Prostate gland (tissue), 2 donors: ENCODE measurements at regions not wholly inside any gene's neighbourhood (a gene's known extent, or its start where the extent isn't known, plus 50 kb on each side); places are given as distances from the start of the nearest gene placed in this dataset.
A peak's percentile ranks its signal among the peaks of the same experiment; 100 is the strongest.
"Not testable (repeated sequence)": the region's sequence is repeated elsewhere in the genome, so short reads cannot be mapped to it uniquely, and the experiment has no call there.

Source experiments
- DNase-seq: peaks from one replicate; pipeline ENCODE4 v3.0.0-alpha.2; 2019; ENCODE audit warnings: low spot score
- H3K27ac ChIP-seq, 2 donors: fragments of 200-600 bp; sonication (generic); 2 replicates each; pipeline ENCODE4 v1.5.1; 2017 to 2019
- H3K27me3 ChIP-seq: fragments of 200-600 bp; sonication (generic); replicated peaks from 2 replicates; pipeline ENCODE4 v1.5.1; 2019; ENCODE audit not compliant: insufficient read depth
- H3K36me3 ChIP-seq, 2 donors: fragments of 200-600 bp; sonication (generic); 1 replicate in 1 of 2; 2 replicates in 1 of 2; pipeline versions ENCODE4 v1.5.1 to v1.8.1; 2017 to 2019
- H3K4me1 ChIP-seq: fragments of 200-600 bp; sonication (generic); replicated peaks from 2 replicates; pipeline ENCODE4 v1.5.1; 2019
- H3K4me3 ChIP-seq, 2 donors: fragments of 200-600 bp; sonication (generic); 2 replicates each; pipeline ENCODE4 v1.5.1; 2017 to 2019
- H3K9me3 ChIP-seq: fragments of 200-600 bp; sonication (generic); 2 replicates; pipeline ENCODE4 v1.5.1; 2017
- POLR2A ChIP-seq: fragments of 450-650 bp; IDR thresholded peaks from one replicate; pipeline ENCODE4 v1.6.1; 2016; ENCODE audit warnings: antibody characterized with exemption, mild to moderate bottlenecking
- POLR2AphosphoS5 ChIP-seq: sonication (generic); formaldehyde crosslinking; IDR thresholded peaks from one replicate; pipeline ENCODE4 v1.6.1; 2017; ENCODE audit warnings: antibody characterized with exemption
- WGBS: methylation state at CpG from one replicate; pipeline ENCODE4 v1.1.5; 2018; 5-methylcytosine and 5-hydroxymethylcytosine counted together
- intact Hi-C: fragments of 100-400 bp; cut with DNase I; formaldehyde crosslinking; loops from one replicate; pipeline ENCODE4 v1.14.2; 2022
- TF ChIP-seq, protein P1 (sequence below), 4 experiments: fragments of 200-600 bp in 2 of 4; fragments of 450-650 bp in 2 of 4; sonication (generic) in 2 of 4; IDR thresholded peaks; 1 replicate in 3 of 4; 2 replicates in 1 of 4; pipeline ENCODE4 v1.5.1; 2016 to 2019; ENCODE audit warnings: antibody characterized with exemption in 4 of 4, mild to moderate bottlenecking in 2 of 4, moderate library complexity in 2 of 4

GRCh38 chr11:95641495-95641894 is 148.1 kb downstream of the FAM76B start:
- no peak overlapping the region for H3K27ac ChIP-seq
- H3K4me3 ChIP-seq = no peak overlapping the region
- intact Hi-C loops = loop anchor here (10.0 kb wide), 1 partner anchor 47 kb away; no protein-coding TSS in a partner anchor
- no peak for DNase-seq
- no peaks in the 10 kb centered on the region for H3K9me3 ChIP-seq
- H3K27me3 ChIP-seq = no peaks in the 10 kb centered on the region
- 40% methylated on average over 3 of the region's 3 CpGs for WGBS
- TF ChIP-seq POLR2AphosphoS5 = no peak
- TF ChIP-seq, protein P1, sequence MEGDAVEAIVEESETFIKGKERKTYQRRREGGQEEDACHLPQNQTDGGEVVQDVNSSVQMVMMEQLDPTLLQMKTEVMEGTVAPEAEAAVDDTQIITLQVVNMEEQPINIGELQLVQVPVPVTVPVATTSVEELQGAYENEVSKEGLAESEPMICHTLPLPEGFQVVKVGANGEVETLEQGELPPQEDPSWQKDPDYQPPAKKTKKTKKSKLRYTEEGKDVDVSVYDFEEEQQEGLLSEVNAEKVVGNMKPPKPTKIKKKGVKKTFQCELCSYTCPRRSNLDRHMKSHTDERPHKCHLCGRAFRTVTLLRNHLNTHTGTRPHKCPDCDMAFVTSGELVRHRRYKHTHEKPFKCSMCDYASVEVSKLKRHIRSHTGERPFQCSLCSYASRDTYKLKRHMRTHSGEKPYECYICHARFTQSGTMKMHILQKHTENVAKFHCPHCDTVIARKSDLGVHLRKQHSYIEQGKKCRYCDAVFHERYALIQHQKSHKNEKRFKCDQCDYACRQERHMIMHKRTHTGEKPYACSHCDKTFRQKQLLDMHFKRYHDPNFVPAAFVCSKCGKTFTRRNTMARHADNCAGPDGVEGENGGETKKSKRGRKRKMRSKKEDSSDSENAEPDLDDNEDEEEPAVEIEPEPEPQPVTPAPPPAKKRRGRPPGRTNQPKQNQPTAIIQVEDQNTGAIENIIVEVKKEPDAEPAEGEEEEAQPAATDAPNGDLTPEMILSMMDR (IDR thresholded peaks at IDR 0.05) = no peak
- TF ChIP-seq POLR2A = no peak
- no peaks in the 10 kb centered on the region for H3K4me1 ChIP-seq
- no peaks in the 10 kb centered on the region for H3K36me3 ChIP-seq

DNA sequence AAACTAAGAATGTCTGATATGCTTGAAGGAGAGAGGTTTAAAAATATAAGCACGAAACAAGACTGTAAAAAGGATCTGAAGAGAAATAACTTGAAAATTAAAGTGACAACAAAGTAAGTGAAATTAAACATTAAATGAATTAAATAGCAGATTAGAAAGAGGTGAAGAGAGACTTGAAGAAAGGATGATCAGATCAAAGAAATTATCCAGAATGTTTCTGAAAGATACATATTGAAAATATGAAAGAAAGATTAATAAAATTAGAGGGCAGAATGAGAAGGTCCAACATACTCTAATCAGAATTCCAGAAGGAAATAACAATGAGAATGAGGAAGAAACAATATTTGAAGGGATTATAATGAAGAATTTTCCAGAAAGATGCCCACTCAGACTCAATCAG is 151.1 kb downstream of the FAM76B start:
- 89% methylated on average over 1 of the region's 1 CpG for WGBS
- no peak overlapping the region for H3K4me3 ChIP-seq
- H3K36me3 ChIP-seq = no peaks in the 10 kb centered on the region
- H3K9me3 ChIP-seq = no peaks in the 10 kb centered on the region
- no peak overlapping the region for H3K27ac ChIP-seq
- intact Hi-C loops = no loop called here
- TF ChIP-seq POLR2AphosphoS5 (no peak), POLR2A (no peak)
- TF ChIP-seq, protein P1 (IDR thresholded peaks at IDR 0.05) = no peak
- DNase-seq = no peak
- H3K4me1 ChIP-seq = no peaks in the 10 kb centered on the region
- H3K27me3 ChIP-seq = no peaks in the 10 kb centered on the region

GRCh38 chr11:95625164-95625900 is 164.2 kb downstream of the FAM76B start:
- peak; percentile 34 for DNase-seq
- 52% methylated on average over 7 of the region's 7 CpGs for WGBS
- no peaks in the 10 kb centered on the region for H3K4me1 ChIP-seq
- no peaks in the 10 kb centered on the region for H3K27me3 ChIP-seq
- intact Hi-C loops = no loop called here
- no peaks in the 10 kb centered on the region for H3K9me3 ChIP-seq
- no peaks in the 10 kb centered on the region for H3K36me3 ChIP-seq
- no peak overlapping the region for H3K4me3 ChIP-seq
- TF ChIP-seq, protein P1 (IDR thresholded peaks at IDR 0.05) = no peak
- TF ChIP-seq POLR2AphosphoS5 (peak; percentile 21), POLR2A (no peak)
- H3K27ac ChIP-seq = no peak overlapping the region

GRCh38 chr11:95616256-95616804 is 173.3 kb downstream of the FAM76B start:
- WGBS = 71% methylated on average over 1 of the region's 1 CpG
- Histone ChIP-seq H3K36me3 (no peaks in the 10 kb centered on the region), H3K4me1 (no peaks in the 10 kb centered on the region), H3K27me3 (no peaks in the 10 kb centered on the region), H3K27ac (no peak overlapping the region), H3K4me3 (no peak overlapping the region), H3K9me3 (no peaks in the 10 kb centered on the region)
- no peak for TF ChIP-seq POLR2A
- TF ChIP-seq, protein P1 (IDR thresholded peaks at IDR 0.05) = no peak
- TF ChIP-seq POLR2AphosphoS5 = no peak
- intact Hi-C loops = no loop called here
- DNase-seq = no peak

DNA sequence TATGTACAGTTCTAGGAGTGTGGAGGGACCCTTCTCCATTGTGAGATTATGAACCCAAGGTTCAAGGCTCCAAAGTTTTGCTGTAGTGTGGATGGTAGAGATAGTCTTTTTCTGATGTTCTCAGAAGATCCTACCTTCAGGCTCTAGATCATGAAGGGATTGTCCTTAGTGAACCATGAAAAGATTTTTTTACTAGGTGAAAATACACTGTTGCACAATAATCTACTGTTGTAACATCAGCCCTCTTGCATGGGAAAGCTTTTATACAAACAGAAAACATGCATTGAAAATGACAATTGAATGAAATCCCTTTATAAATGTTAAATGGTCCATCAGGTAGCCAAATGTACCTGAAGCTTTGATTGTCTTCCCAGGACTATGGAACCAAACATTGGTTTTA is 177.8 kb downstream of the FAM76B start:
- intact Hi-C loops = no loop called here
- no peak for DNase-seq
- no peaks in the 10 kb centered on the region for H3K9me3 ChIP-seq
- no peaks in the 10 kb centered on the region for H3K36me3 ChIP-seq
- H3K27ac ChIP-seq = no peak overlapping the region
- TF ChIP-seq, protein P1 (IDR thresholded peaks at IDR 0.05) = no peak
- TF ChIP-seq POLR2AphosphoS5 = no peak
- TF ChIP-seq POLR2A = no peak
- no peaks in the 10 kb centered on the region for H3K27me3 ChIP-seq
- H3K4me3 ChIP-seq = no peak overlapping the region
- H3K4me1 ChIP-seq = no peaks in the 10 kb centered on the region

- 95% methylated on average over 5 of the region's 5 CpGs for WGBS
- H3K27ac ChIP-seq, H3K27me3 ChIP-seq, H3K9me3 ChIP-seq, H3K4me3 ChIP-seq, DNase-seq, H3K36me3 ChIP-seq, intact Hi-C loops, H3K4me1 ChIP-seq: not testable (repeated sequence)
Measured at GRCh38 chr11:95610185-95610584, 179.4 kb downstream of the FAM76B start.
